Mesothelial cell of epicardium (in vitro differentiated cells): ENCODE measurements at regions not wholly inside any gene's neighbourhood (a gene's known extent, or its start where the extent isn't known, plus 50 kb on each side); places are given as distances from the start of the nearest gene placed in this dataset.
A peak's percentile ranks its signal among the peaks of the same experiment; 100 is the strongest.

ENCODE experiments used
- DNase-seq, 2 experiments: peaks; one replicate each; pipeline ENCODE4 v3.0.0; 2021; ENCODE audit warnings: low spot score in 2 of 2; ENCODE audit not compliant: unreplicated experiment in 2 of 2
- H3K27ac Mint-ChIP-seq: 2 replicates; pipeline ENCODE4 v1.8.0; 2021; ENCODE audit warnings: mixed read lengths
- H3K27me3 Mint-ChIP-seq: 2 replicates; pipeline ENCODE4 v1.8.0; 2021; ENCODE audit warnings: low read depth, mixed read lengths
- H3K36me3 Mint-ChIP-seq: 2 replicates; pipeline ENCODE4 v1.8.0; 2021; ENCODE audit warnings: mixed read lengths
- H3K4me1 Mint-ChIP-seq: 2 replicates; pipeline ENCODE4 v1.8.0; 2021; ENCODE audit warnings: mixed read lengths
- H3K4me3 Mint-ChIP-seq: 2 replicates; pipeline ENCODE4 v1.8.0; 2021; ENCODE audit warnings: mild to moderate bottlenecking, moderate library complexity, mixed read lengths
- H3K9me3 Mint-ChIP-seq: 2 replicates; pipeline ENCODE4 v1.8.0; 2021; ENCODE audit warnings: mixed read lengths
- CTCF ChIP-seq: fragments of 200-600 bp; sonication (generic); IDR thresholded peaks from one replicate; pipeline ENCODE4 v1.5.0; 2021; ENCODE audit warnings: antibody characterized with exemption; ENCODE audit not compliant: unreplicated experiment

- Mint-ChIP-seq H3K4me3 (no peak overlapping the region), H3K36me3 (peaks cover 52% of the 10 kb centered on the region), H3K27me3 (no peaks in the 10 kb centered on the region), H3K4me1 (peaks cover 18% of the 10 kb centered on the region), H3K27ac (peak overlapping the region; percentile 67), H3K9me3 (peaks cover 21% of the 10 kb centered on the region)
- no peak for DNase-seq
- no peak for TF ChIP-seq CTCF
Measured at GRCh38 chr6:22042706-22043105, 254.1 kb downstream of the PRL start.

GRCh38 chr6:22043284-22043962 lies 253.4 kb downstream of the PRL start:
- Mint-ChIP-seq H3K27ac (peak overlapping the region; percentile 67), H3K36me3 (peaks cover 49% of the 10 kb centered on the region), H3K27me3 (no peaks in the 10 kb centered on the region), H3K9me3 (peaks cover 21% of the 10 kb centered on the region), H3K4me3 (no peak overlapping the region), H3K4me1 (peaks cover 18% of the 10 kb centered on the region)
- no peak for DNase-seq
- no peak for TF ChIP-seq CTCF

- Mint-ChIP-seq H3K9me3 (peaks cover 6% of the 10 kb centered on the region), H3K4me3 (no peak overlapping the region), H3K27me3 (no peaks in the 10 kb centered on the region), H3K27ac (no peak overlapping the region), H3K4me1 (peaks cover 25% of the 10 kb centered on the region), H3K36me3 (peaks cover 38% of the 10 kb centered on the region)
- DNase-seq = no peak
- no peak for TF ChIP-seq CTCF
Measured at GRCh38 chr6:22045261-22045912, 251.4 kb downstream of the PRL start.

- Mint-ChIP-seq H3K27ac (peak overlapping the region; percentile 68), H3K36me3 (peaks cover 38% of the 10 kb centered on the region), H3K27me3 (no peaks in the 10 kb centered on the region), H3K9me3 (peaks cover 3% of the 10 kb centered on the region), H3K4me3 (no peak overlapping the region), H3K4me1 (peaks cover 19% of the 10 kb centered on the region)
- TF ChIP-seq CTCF = no peak
- no peak for DNase-seq
Measured at GRCh38 chr6:22049002-22049401, 247.8 kb downstream of the PRL start.

- H3K36me3 Mint-ChIP-seq = peaks cover 41% of the 10 kb centered on the region
- no peak for TF ChIP-seq CTCF
- peak overlapping the region; percentile 47 for H3K27ac Mint-ChIP-seq
- H3K4me1 Mint-ChIP-seq = peaks cover 19% of the 10 kb centered on the region
- H3K9me3 Mint-ChIP-seq = peaks cover 8% of the 10 kb centered on the region
- DNase-seq = no peak
- no peaks in the 10 kb centered on the region for H3K27me3 Mint-ChIP-seq
- no peak overlapping the region for H3K4me3 Mint-ChIP-seq
Measured at GRCh38 chr6:22053391-22053997, 243.3 kb downstream of the PRL start.
